Body of pancreas (tissue), 4 donors: ENCODE measurements at regions not wholly inside any gene's neighbourhood (a gene's known extent, or its start where the extent isn't known, plus 50 kb on each side); places are given as distances from the start of the nearest gene placed in this dataset.

Source experiments
- CTCF ChIP-seq, 7 experiments: fragments of 450-650 bp in 4 of 7; fragments of 200-600 bp in 3 of 7; sonication (generic) in 3 of 7; IDR thresholded peaks; one replicate each; pipeline ENCODE4 v1.5.1; 2016 to 2019; ENCODE audit warnings: antibody characterized with exemption in 7 of 7
- POLR2A ChIP-seq, 3 donors: fragments of 450-650 bp; IDR thresholded peaks; one replicate each; pipeline ENCODE4 v1.6.1; 2016; ENCODE audit warnings: antibody characterized with exemption in 3 of 3, mild to moderate bottlenecking in 2 of 3

DNA sequence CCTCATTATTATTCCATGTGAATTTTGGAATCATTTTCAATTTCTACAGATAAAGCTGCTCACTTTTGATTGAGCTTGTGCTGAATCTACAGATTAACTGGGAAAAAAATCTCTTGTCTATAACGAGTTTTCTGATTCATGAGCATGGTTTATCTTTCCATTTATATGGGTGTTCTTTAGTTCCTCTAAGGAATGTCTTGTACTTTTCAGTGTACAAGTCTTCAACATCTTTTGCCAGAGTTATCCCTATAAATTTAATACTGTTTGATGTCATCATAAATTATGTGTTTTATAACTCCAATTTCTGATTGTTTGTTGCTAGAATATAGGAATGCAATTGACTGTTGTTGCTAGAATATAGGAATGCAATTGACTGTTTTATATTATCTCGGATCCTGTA, 533.8 kb downstream of the OLFM4 start:
- no peak for TF ChIP-seq POLR2A (IDR thresholded peaks at IDR 0.05)
- no peak for TF ChIP-seq CTCF (IDR thresholded peaks at IDR 0.05)
